Right lobe of liver (tissue), 4 donors: ENCODE measurements at regions not wholly inside any gene's neighbourhood (a gene's known extent, or its start where the extent isn't known, plus 50 kb on each side); places are given as distances from the start of the nearest gene placed in this dataset.

Experiments
- CTCF ChIP-seq, 4 donors: fragments of 200-600 bp in 3 of 4; fragments of 450-650 bp in 1 of 4; IDR thresholded peaks; one replicate each; pipeline versions ENCODE4 v1.5.1 to v1.8.0; 2016 to 2022; ENCODE audit warnings: antibody characterized with exemption in 4 of 4, mild to moderate bottlenecking in 2 of 4
- POLR2A ChIP-seq: fragments of 450-650 bp; IDR thresholded peaks from one replicate; pipeline ENCODE4 v1.6.1; 2017; ENCODE audit warnings: antibody characterized with exemption, mild to moderate bottlenecking
- donor health status: DM: no; HTN: no; CAD: no.
- donor health status: DM: no; HTN: no; CAD: no.
- donor health status: DM: no; HTN: yes; CAD: no.

GRCh38 chr12:113571713-113572112 lies 100.0 kb upstream of the LHX5 start:
- TF ChIP-seq CTCF (IDR thresholded peaks at IDR 0.05) = no peak
- TF ChIP-seq POLR2A = no peak
